CD4-positive, alpha-beta T cell (primary cell): ENCODE measurements at regions not wholly inside any gene's neighbourhood (a gene's known extent, or its start where the extent isn't known, plus 50 kb on each side); places are given as distances from the start of the nearest gene placed in this dataset.

Experiments used
- ATAC-seq: fragments of 200-7000 bp; cut with Tn5 transposase; one replicate; pipeline ENCODE4 v1.10.0; 2022; ENCODE audit warnings: mild to moderate bottlenecking; ENCODE audit not compliant: poor library complexity
- CTCF ChIA-PET: fragments of 350-600 bp; sonication (Branson Sonifier 250); formaldehyde crosslinking; loops from one replicate; lab custom pipeline; 2021; ENCODE audit warnings: antibody characterized with exemption, inconsistent platforms; lab: Charles Lee
- POLR2A ChIA-PET: fragments of 350-600 bp; sonication (Branson Sonifier 250); formaldehyde crosslinking; loops from one replicate; lab custom pipeline; 2021; ENCODE audit warnings: antibody characterized with exemption, inconsistent platforms; lab: Charles Lee
- DNase-seq, 14 experiments: peaks; one replicate each; pipeline ENCODE4 v3.0.0-alpha.2; 2013 to 2020; ENCODE audit warnings: mixed read lengths in 2 of 14
- H3K27ac ChIP-seq, 2 donors: one replicate each; pipeline versions ENCODE4 v1.5.1 to v1.7.0; 2013; ENCODE audit warnings: low read length in 2 of 2, low read depth in 1 of 2, mild to moderate bottlenecking in 1 of 2
- H3K27me3 ChIP-seq, 2 experiments: 1 replicate in 1 of 2; 2 replicates in 1 of 2; pipeline versions ENCODE4 v1.6.1 to v1.7.0; 2013; ENCODE audit warnings: low read length in 2 of 2, control low read depth in 1 of 2, mild to moderate bottlenecking in 1 of 2, moderate library complexity in 1 of 2; ENCODE audit not compliant: insufficient read depth in 2 of 2, control insufficient read depth in 1 of 2
- H3K36me3 ChIP-seq: one replicate; pipeline ENCODE4 v1.6.1; 2013; ENCODE audit warnings: low read length, control low read depth; ENCODE audit not compliant: insufficient read depth
- H3K4me1 ChIP-seq: one replicate; pipeline ENCODE4 v1.6.1; 2013; ENCODE audit warnings: low read length, control low read depth; ENCODE audit not compliant: insufficient read depth
- H3K4me3 ChIP-seq: one replicate; pipeline ENCODE4 v1.5.1; 2013; ENCODE audit warnings: mild to moderate bottlenecking, low read length, moderate library complexity
- H3K9me3 ChIP-seq, 2 experiments: 1 replicate in 1 of 2; 2 replicates in 1 of 2; pipeline versions ENCODE4 v1.6.1 to v1.7.0; 2013; ENCODE audit warnings: low read length in 2 of 2, mild to moderate bottlenecking in 2 of 2, control low read depth in 1 of 2, moderate library complexity in 1 of 2; ENCODE audit not compliant: control insufficient read depth in 1 of 2, insufficient read depth in 1 of 2
- H3K27ac Mint-ChIP-seq: one replicate; pipeline ENCODE4 v1.8.0; 2020; ENCODE audit warnings: mixed read lengths
- H3K27me3 Mint-ChIP-seq: one replicate; pipeline ENCODE4 v1.8.0; 2021; ENCODE audit warnings: mixed read lengths
- H3K36me3 Mint-ChIP-seq: one replicate; pipeline ENCODE4 v1.8.0; 2021; ENCODE audit warnings: low read depth, mixed read lengths
- H3K4me1 Mint-ChIP-seq: one replicate; pipeline ENCODE4 v1.8.0; 2021; ENCODE audit warnings: low read depth, mixed read lengths
- H3K4me3 Mint-ChIP-seq: one replicate; pipeline ENCODE4 v1.8.0; 2020; ENCODE audit warnings: mild to moderate bottlenecking, mixed read lengths
- H3K9me3 Mint-ChIP-seq: one replicate; pipeline ENCODE4 v1.8.0; 2020; ENCODE audit warnings: mixed read lengths
- CTCF ChIP-seq: fragments of 200-600 bp; IDR thresholded peaks from one replicate; pipeline ENCODE4 v1.8.0; 2022; ENCODE audit warnings: antibody characterized with exemption, mild to moderate bottlenecking
- intact Hi-C, 2 experiments: fragments of 100-400 bp; cut with DNase I in 1 of 2; cut with micrococcal nuclease in 1 of 2; formaldehyde crosslinking; loops; one replicate each; pipeline versions ENCODE4 v1.15.1 to v1.9.0; 2023 to 2025; cut with DNase I, micrococcal nuclease

GRCh38 chr2:12008425-12009061, 262.1 kb downstream of the LPIN1 start:
- POLR2A ChIA-PET: no interaction called here
- H3K27ac ChIP-seq: no peak overlapping the region

GRCh38 chr2:12009323-12009905, 263.0 kb downstream of the LPIN1 start:
- H3K27me3 ChIP-seq: peaks cover 0 to 5% of the 10 kb centered on the region in 2 experiments

More at GRCh38 chr2:12008425-12009061, 262.1 kb downstream of the LPIN1 start:
- Mint-ChIP-seq H3K4me1 (peaks cover 29% of the 10 kb centered on the region), H3K9me3 (no peaks in the 10 kb centered on the region), H3K27ac (no peak overlapping the region), H3K36me3 (no peaks in the 10 kb centered on the region), H3K27me3 (no peaks in the 10 kb centered on the region), H3K4me3 (no peak overlapping the region)
- DNase-seq (no peak), ATAC-seq (no peak)
- H3K4me1 ChIP-seq: peaks cover 13% of the 10 kb centered on the region
- TF ChIP-seq CTCF: no peak
- no peak overlapping the region for H3K4me3 ChIP-seq
- intact Hi-C loops: no loop called here
- no peaks in the 10 kb centered on the region for H3K9me3 ChIP-seq
- no peaks in the 10 kb centered on the region for H3K36me3 ChIP-seq
- H3K27me3 ChIP-seq: no peaks in the 10 kb centered on the region
- CTCF ChIA-PET: interaction anchor here (1.3 kb wide), 1 partner anchor 24 kb away, joined by 3 read pairs; no protein-coding TSS in a partner anchor

GRCh38 chr2:12010059-12010458, 263.6 kb downstream of the LPIN1 start:
- Mint-ChIP-seq H3K4me3 (no peak overlapping the region), H3K9me3 (no peaks in the 10 kb centered on the region), H3K27me3 (no peaks in the 10 kb centered on the region), H3K4me1 (peaks cover 25% of the 10 kb centered on the region), H3K27ac (no peak overlapping the region), H3K36me3 (no peaks in the 10 kb centered on the region)
- Histone ChIP-seq H3K36me3 (no peaks in the 10 kb centered on the region), H3K4me3 (no peak overlapping the region), H3K27me3 (peaks cover 0 to 5% of the 10 kb centered on the region in 2 experiments), H3K27ac (no peak overlapping the region), H3K4me1 (peaks cover 13% of the 10 kb centered on the region), H3K9me3 (peaks cover 0 to 3% of the 10 kb centered on the region in 2 experiments)
- intact Hi-C loops: no loop called here
- TF ChIP-seq CTCF: no peak
- ChIA-PET CTCF (no interaction called here), POLR2A (interaction anchor here (0.8 to 1.7 kb wide), 3 partner anchors 11 to 707 kb away, joined by 3 to 5 read pairs (median 3); partner anchors contain the start of gene TRIB2)
- DNase-seq (no peak), ATAC-seq (no peak)

More at GRCh38 chr2:12009323-12009905, 263.0 kb downstream of the LPIN1 start:
- H3K27me3 Mint-ChIP-seq: no peaks in the 10 kb centered on the region
- CTCF ChIA-PET: no interaction called here
- POLR2A ChIA-PET: interaction anchor here (0.8 kb wide), 1 partner anchor 11 kb away, joined by 3 read pairs; no protein-coding TSS in a partner anchor
- H3K9me3 Mint-ChIP-seq: no peaks in the 10 kb centered on the region
- intact Hi-C loops: no loop called here
- H3K9me3 ChIP-seq: peaks cover 0 to 3% of the 10 kb centered on the region in 2 experiments
- TF ChIP-seq CTCF: no peak
- H3K36me3 Mint-ChIP-seq: no peaks in the 10 kb centered on the region
- ATAC-seq: no peak
- H3K27ac Mint-ChIP-seq: no peak overlapping the region
- H3K4me3 ChIP-seq: no peak overlapping the region
- no peaks in the 10 kb centered on the region for H3K36me3 ChIP-seq
- H3K4me1 ChIP-seq: peaks cover 13% of the 10 kb centered on the region
- peaks cover 29% of the 10 kb centered on the region for H3K4me1 Mint-ChIP-seq
- H3K27ac ChIP-seq: no peak overlapping the region
- no peak overlapping the region for H3K4me3 Mint-ChIP-seq
- no peak for DNase-seq
